ENCODE measurements at regions not wholly inside any gene's neighbourhood (a gene's known extent, or its start where the extent isn't known, plus 50 kb on each side); places are given as distances from the start of the nearest gene placed in this dataset.
A peak's percentile ranks its signal among the peaks of the same experiment; 100 is the strongest.

- DNase-seq: peak; percentile 80
Observed at GRCh38 chr2:71833855-71834560, 313.7 kb downstream of the CYP26B1 start.

- DNase-seq: no peak
Observed at GRCh38 chr2:71833272-71833671, 314.4 kb downstream of the CYP26B1 start.

- DNase-seq: no peak
Observed at GRCh38 chr2:71832844-71833243, 314.8 kb downstream of the CYP26B1 start.

- DNase-seq: peak; percentile 88
Observed at GRCh38 chr2:71832388-71832787, 315.3 kb downstream of the CYP26B1 start.

GRCh38 chr2:71831193-71831577, 316.5 kb downstream of the CYP26B1 start:
- peak; percentile 98 for DNase-seq

- DNase-seq: peak; percentile 71
Observed at GRCh38 chr2:71830497-71831192, 317.0 kb downstream of the CYP26B1 start.

GRCh38 chr2:71829008-71829407, 318.7 kb downstream of the CYP26B1 start:
- peak; percentile 84 for DNase-seq

GRCh38 chr2:71827973-71828372, 319.7 kb downstream of the CYP26B1 start:
- DNase-seq: no peak

GRCh38 chr2:71827524-71827901, 320.1 kb downstream of the CYP26B1 start:
- DNase-seq: no peak

GRCh38 chr2:71826826-71827523, 320.7 kb downstream of the CYP26B1 start:
- DNase-seq: no peak

GRCh38 chr2:71826299-71826698, 321.4 kb downstream of the CYP26B1 start:
- no peak for DNase-seq

GRCh38 chr2:71824436-71824835, 323.2 kb downstream of the CYP26B1 start:
- DNase-seq: no peak

- no peak for DNase-seq
Observed at GRCh38 chr2:71823526-71823925, 324.1 kb downstream of the CYP26B1 start.

- DNase-seq: no peak
Observed at GRCh38 chr2:71822463-71822862, 325.2 kb downstream of the CYP26B1 start.

- peak; percentile 49 for DNase-seq
Observed at GRCh38 chr2:71821856-71822255, 325.8 kb downstream of the CYP26B1 start.

GRCh38 chr2:71816815-71817214, 330.8 kb downstream of the CYP26B1 start:
- DNase-seq: peak; percentile 92

- DNase-seq: no peak
Observed at GRCh38 chr2:71815701-71816474, 331.8 kb downstream of the CYP26B1 start.

- DNase-seq: no peak
Observed at GRCh38 chr2:71814885-71815284, 332.8 kb downstream of the CYP26B1 start.

GRCh38 chr2:71813807-71814470, 333.7 kb downstream of the CYP26B1 start:
- DNase-seq: peak; percentile 75

GRCh38 chr2:71813315-71813714, 334.3 kb downstream of the CYP26B1 start:
- no peak for DNase-seq

- DNase-seq: no peak
Observed at GRCh38 chr2:71812736-71813135, 334.9 kb downstream of the CYP26B1 start.

- no peak for DNase-seq
Observed at GRCh38 chr2:71811726-71812125, 335.9 kb downstream of the CYP26B1 start.

All from fibroblast of skin of scalp (primary cell).